GM23338 (cell line): ENCODE measurements at regions not wholly inside any gene's neighbourhood (a gene's known extent, or its start where the extent isn't known, plus 50 kb on each side); places are given as distances from the start of the nearest gene placed in this dataset.

Experiments used
- ATAC-seq: fragments of 200-7000 bp; cut with Tn5 transposase; 3 replicates; pipeline ENCODE4 v1.9.1; 2020
- DNase-seq: peaks from one replicate; pipeline ENCODE4 v3.0.0-alpha.2; 2015; ENCODE audit warnings: low spot score
- H2AFZ ChIP-seq: fragments of 200-600 bp; sonication (generic); 2 replicates; pipeline ENCODE4 v1.8.0; 2016; ENCODE audit warnings: antibody characterized with exemption, mild to moderate bottlenecking, moderate library complexity
- H3F3A ChIP-seq: fragments of 200-600 bp; sonication (generic); replicated peaks from 2 replicates; pipeline ENCODE4 v1.8.0; 2017; ENCODE audit warnings: antibody characterized with exemption, mixed run types, low read depth
- H3K27ac ChIP-seq: fragments of 200-600 bp; sonication (generic); 2 replicates; pipeline ENCODE4 v1.6.1; 2016; ENCODE audit warnings: low read depth
- H3K27me3 ChIP-seq: fragments of 200-600 bp; sonication (generic); 2 replicates; pipeline ENCODE4 v1.8.0; 2016; ENCODE audit warnings: mild to moderate bottlenecking, mixed run types, moderate library complexity; ENCODE audit not compliant: insufficient read depth
- H3K36me3 ChIP-seq: fragments of 200-600 bp; sonication (generic); 2 replicates; pipeline ENCODE4 v1.8.0; 2016; ENCODE audit warnings: mild to moderate bottlenecking; ENCODE audit not compliant: insufficient read depth
- H3K4me1 ChIP-seq: fragments of 200-600 bp; sonication (generic); 2 replicates; pipeline ENCODE4 v1.8.0; 2016; ENCODE audit warnings: mild to moderate bottlenecking, moderate library complexity; ENCODE audit not compliant: insufficient read depth
- H3K4me2 ChIP-seq: fragments of 200-600 bp; sonication (generic); 2 replicates; pipeline ENCODE4 v1.7.1; 2017; ENCODE audit warnings: mixed run types
- H3K4me3 ChIP-seq: fragments of 200-600 bp; sonication (generic); 2 replicates; pipeline ENCODE4 v1.6.1; 2016; ENCODE audit warnings: mixed run types
- H3K79me2 ChIP-seq: fragments of 200-600 bp; sonication (generic); replicated peaks from 2 replicates; pipeline ENCODE4 v1.8.0; 2017; ENCODE audit warnings: mild to moderate bottlenecking; ENCODE audit not compliant: insufficient read depth
- H3K9me2 ChIP-seq: fragments of 200-600 bp; sonication (generic); 2 replicates; pipeline ENCODE4 v1.8.0; 2017; ENCODE audit not compliant: insufficient read depth
- H4K20me1 ChIP-seq: fragments of 200-600 bp; sonication (generic); replicated peaks from 2 replicates; pipeline ENCODE4 v1.8.0; 2017; ENCODE audit warnings: mild to moderate bottlenecking; ENCODE audit not compliant: insufficient read depth
- H3K27ac Mint-ChIP-seq: 2 replicates; pipeline ENCODE4 v1.8.0; 2020; ENCODE audit warnings: inconsistent platforms, mild to moderate bottlenecking, moderate library complexity, mixed read lengths
- H3K27me3 Mint-ChIP-seq: 3 replicates; pipeline ENCODE4 v1.8.0; 2022; ENCODE audit warnings: low read depth, mild to moderate bottlenecking, moderate library complexity, mixed read lengths, inconsistent platforms; ENCODE audit not compliant: insufficient read depth, poor library complexity
- H3K36me3 Mint-ChIP-seq: 3 replicates; pipeline ENCODE4 v1.8.0; 2021; ENCODE audit warnings: low read depth, mild to moderate bottlenecking, inconsistent platforms, moderate library complexity, mixed read lengths
- H3K4me1 Mint-ChIP-seq: 3 replicates; pipeline ENCODE4 v1.8.0; 2020; ENCODE audit warnings: mild to moderate bottlenecking, inconsistent platforms, mixed read lengths
- H3K4me3 Mint-ChIP-seq: 3 replicates; pipeline ENCODE4 v1.8.0; 2021; ENCODE audit warnings: moderate library complexity, mild to moderate bottlenecking, inconsistent platforms, mixed read lengths
- H3K9me3 Mint-ChIP-seq: 3 replicates; pipeline ENCODE4 v1.8.0; 2020; ENCODE audit warnings: moderate library complexity, mild to moderate bottlenecking, inconsistent platforms, mixed read lengths
- CREB1 ChIP-seq: fragments of 250-450 bp; sonication (Bioruptor Pico); IDR thresholded peaks from 2 replicates; pipeline ENCODE4 v1.5.0; 2020; ENCODE audit warnings: low read depth, mild to moderate bottlenecking, moderate library complexity
- POLR2AphosphoS5 ChIP-seq: IDR thresholded peaks from 2 replicates; pipeline ENCODE4 v1.6.1; 2016; ENCODE audit warnings: antibody characterized with exemption, low read depth
- REST ChIP-seq: IDR thresholded peaks from one replicate; pipeline ENCODE4 v1.6.1; 2018; ENCODE audit warnings: antibody characterized with exemption; ENCODE audit not compliant: unreplicated experiment
- ZNF462 ChIP-seq: fragments of 250-450 bp; sonication (Bioruptor Pico); IDR thresholded peaks from 2 replicates; pipeline ENCODE4 v1.5.0; 2020; ENCODE audit warnings: mild to moderate bottlenecking, moderate library complexity

- Histone ChIP-seq H3K9me2 (no peaks in the 10 kb centered on the region), H4K20me1 (no peaks in the 10 kb centered on the region), H3K27ac (no peak overlapping the region), H2AFZ (no peak overlapping the region), H3K36me3 (no peaks in the 10 kb centered on the region; the same call in 1 of the 2 replicates), H3F3A (no peaks in the 10 kb centered on the region), H3K4me2 (no peak overlapping the region), H3K4me1 (no peaks in the 10 kb centered on the region), H3K27me3 (no peaks in the 10 kb centered on the region), H3K79me2 (no peaks in the 10 kb centered on the region), H3K4me3 (no peak overlapping the region)
- TF ChIP-seq ZNF462 (CRISPR knock-in tag) (no peak), POLR2AphosphoS5 (no peak), CREB1 (CRISPR knock-in tag) (no peak), REST (no peak)
- DNase-seq: no peak
- H3K27me3 Mint-ChIP-seq: peaks cover 3% of the 10 kb centered on the region
- H3K4me1 Mint-ChIP-seq: no peaks in the 10 kb centered on the region
- peaks cover 33% of the 10 kb centered on the region for H3K9me3 Mint-ChIP-seq
- H3K4me3 Mint-ChIP-seq: no peak overlapping the region
- H3K27ac Mint-ChIP-seq: no peak overlapping the region
- peaks cover 31% of the 10 kb centered on the region for H3K36me3 Mint-ChIP-seq
- no peak for ATAC-seq
Measured at GRCh38 chr5:124419531-124419930, 326.9 kb downstream of the ZNF608 start.
